ENCODE measurements at regions not wholly inside any gene's neighbourhood (a gene's known extent, or its start where the extent isn't known, plus 50 kb on each side); places are given as distances from the start of the nearest gene placed in this dataset.

DNA sequence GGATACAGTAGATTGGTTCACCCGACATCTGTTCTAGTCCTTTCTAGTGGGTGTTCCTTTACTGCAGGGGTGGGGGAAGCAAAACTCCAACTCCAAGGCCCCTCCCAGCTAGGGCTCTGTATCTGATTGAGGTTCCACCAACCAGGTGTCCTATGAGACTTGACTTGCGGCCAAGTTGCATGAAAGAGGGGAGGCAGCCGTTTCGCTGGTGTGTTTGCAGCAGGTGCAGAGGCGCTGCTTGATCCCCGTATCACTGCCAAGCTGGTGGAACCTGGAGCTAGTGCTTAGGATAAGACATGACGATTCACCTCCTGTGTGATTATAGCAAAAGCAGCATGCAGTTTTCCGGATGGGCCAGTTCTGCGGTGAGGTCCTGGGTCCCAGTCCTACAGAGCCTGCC is 338.2 kb downstream of the UQCRFS1 start:
- DNase-seq, result no peak
- Histone ChIP-seq H3K27ac (no peak overlapping the region), H3K4me3 (no peak overlapping the region), H3K36me3 (no peaks in the 10 kb centered on the region), H3K27me3 (no peaks in the 10 kb centered on the region), H3K4me1 (no peaks in the 10 kb centered on the region), H3K9ac (ENCODE audit: low read depth in 2 of 2, low read length in 2 of 2) (no peak overlapping the region), H3K9me3 (no peaks in the 10 kb centered on the region)
- intact Hi-C loops (cut with DNase I), result no loop called here
- TF ChIP-seq, protein P1, sequence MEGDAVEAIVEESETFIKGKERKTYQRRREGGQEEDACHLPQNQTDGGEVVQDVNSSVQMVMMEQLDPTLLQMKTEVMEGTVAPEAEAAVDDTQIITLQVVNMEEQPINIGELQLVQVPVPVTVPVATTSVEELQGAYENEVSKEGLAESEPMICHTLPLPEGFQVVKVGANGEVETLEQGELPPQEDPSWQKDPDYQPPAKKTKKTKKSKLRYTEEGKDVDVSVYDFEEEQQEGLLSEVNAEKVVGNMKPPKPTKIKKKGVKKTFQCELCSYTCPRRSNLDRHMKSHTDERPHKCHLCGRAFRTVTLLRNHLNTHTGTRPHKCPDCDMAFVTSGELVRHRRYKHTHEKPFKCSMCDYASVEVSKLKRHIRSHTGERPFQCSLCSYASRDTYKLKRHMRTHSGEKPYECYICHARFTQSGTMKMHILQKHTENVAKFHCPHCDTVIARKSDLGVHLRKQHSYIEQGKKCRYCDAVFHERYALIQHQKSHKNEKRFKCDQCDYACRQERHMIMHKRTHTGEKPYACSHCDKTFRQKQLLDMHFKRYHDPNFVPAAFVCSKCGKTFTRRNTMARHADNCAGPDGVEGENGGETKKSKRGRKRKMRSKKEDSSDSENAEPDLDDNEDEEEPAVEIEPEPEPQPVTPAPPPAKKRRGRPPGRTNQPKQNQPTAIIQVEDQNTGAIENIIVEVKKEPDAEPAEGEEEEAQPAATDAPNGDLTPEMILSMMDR (IDR thresholded peaks at IDR 0.05), result no peak

- Histone ChIP-seq H3K36me3 (no peaks in the 10 kb centered on the region), H3K4me1 (no peaks in the 10 kb centered on the region), H3K27ac (no peak overlapping the region), H3K4me3 (no peak overlapping the region), H3K9me3 (no peaks in the 10 kb centered on the region), H3K27me3 (no peaks in the 10 kb centered on the region), H3K9ac (ENCODE audit: low read depth in 2 of 2, low read length in 2 of 2) (no peak overlapping the region)
- no peak for DNase-seq
- intact Hi-C loops (cut with DNase I), result no loop called here
- TF ChIP-seq, protein P1 (IDR thresholded peaks at IDR 0.05), result no peak
These were observed 339.6 kb downstream of the UQCRFS1 start for GRCh38 chr19:28873301-28873700.

GRCh38 chr19:28871099-28871725 is 341.7 kb downstream of the UQCRFS1 start:
- Histone ChIP-seq H3K9ac (ENCODE audit: low read depth in 2 of 2, low read length in 2 of 2) (no peak overlapping the region), H3K4me3 (no peak overlapping the region), H3K27me3 (no peaks in the 10 kb centered on the region), H3K4me1 (no peaks in the 10 kb centered on the region), H3K9me3 (no peaks in the 10 kb centered on the region), H3K27ac (no peak overlapping the region), H3K36me3 (no peaks in the 10 kb centered on the region)
- TF ChIP-seq, protein P1 (IDR thresholded peaks at IDR 0.05), result no peak
- DNase-seq, result no peak
- intact Hi-C loops (cut with DNase I), result no loop called here

- H3K36me3 ChIP-seq, result no peaks in the 10 kb centered on the region
- no peaks in the 10 kb centered on the region for H3K4me1 ChIP-seq
- no peak overlapping the region for H3K27ac ChIP-seq
- H3K27me3 ChIP-seq, result no peaks in the 10 kb centered on the region
- TF ChIP-seq, protein P1 (IDR thresholded peaks at IDR 0.05), result no peak
- no peak for DNase-seq
- intact Hi-C loops (cut with DNase I), result no loop called here
- no peak overlapping the region for H3K4me3 ChIP-seq
- no peaks in the 10 kb centered on the region for H3K9me3 ChIP-seq
- no peak overlapping the region for H3K9ac ChIP-seq (ENCODE audit: low read depth in 2 of 2, low read length in 2 of 2)
These were observed 343.5 kb downstream of the UQCRFS1 start for GRCh38 chr19:28869459-28869858.

DNA sequence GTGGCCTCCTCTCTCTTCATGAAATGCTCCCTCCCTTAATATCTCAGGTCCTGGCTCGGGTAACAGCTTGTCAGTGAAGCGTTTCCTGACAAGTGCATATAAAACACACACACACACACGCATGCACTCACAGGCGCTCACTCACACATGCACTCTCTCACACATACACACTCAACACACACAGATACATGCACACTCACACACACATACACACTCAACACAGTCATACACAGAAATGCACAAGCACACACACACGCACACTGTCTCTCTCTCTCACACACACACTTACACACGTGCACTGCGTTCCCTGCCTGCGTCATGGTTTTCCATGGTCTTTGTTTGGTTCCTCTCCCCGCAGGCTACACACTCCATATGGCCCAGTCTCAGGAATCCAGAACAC is 344.1 kb downstream of the UQCRFS1 start:
- no peak for DNase-seq
- no peaks in the 10 kb centered on the region for H3K27me3 ChIP-seq

More for the DNA sequence above, 344.1 kb downstream of the UQCRFS1 start:
- Histone ChIP-seq H3K9ac (ENCODE audit: low read depth in 2 of 2, low read length in 2 of 2) (no peak overlapping the region), H3K27ac (no peak overlapping the region), H3K9me3 (no peaks in the 10 kb centered on the region), H3K4me1 (no peaks in the 10 kb centered on the region), H3K4me3 (no peak overlapping the region), H3K36me3 (no peaks in the 10 kb centered on the region)
- TF ChIP-seq, protein P1 (IDR thresholded peaks at IDR 0.05), result no peak
- intact Hi-C loops (cut with DNase I), result no loop called here
